HG03064 (cell line): ENCODE measurements at regions not wholly inside any gene's neighbourhood (a gene's known extent, or its start where the extent isn't known, plus 50 kb on each side); places are given as distances from the start of the nearest gene placed in this dataset.

ENCODE experiments used
- ATAC-seq: cut with Tn5 transposase; IDR thresholded peaks from one replicate; pipeline ENCODE4 v1.9.1; 2021; ENCODE audit warnings: low read depth; ENCODE audit not compliant: unreplicated experiment

DNA sequence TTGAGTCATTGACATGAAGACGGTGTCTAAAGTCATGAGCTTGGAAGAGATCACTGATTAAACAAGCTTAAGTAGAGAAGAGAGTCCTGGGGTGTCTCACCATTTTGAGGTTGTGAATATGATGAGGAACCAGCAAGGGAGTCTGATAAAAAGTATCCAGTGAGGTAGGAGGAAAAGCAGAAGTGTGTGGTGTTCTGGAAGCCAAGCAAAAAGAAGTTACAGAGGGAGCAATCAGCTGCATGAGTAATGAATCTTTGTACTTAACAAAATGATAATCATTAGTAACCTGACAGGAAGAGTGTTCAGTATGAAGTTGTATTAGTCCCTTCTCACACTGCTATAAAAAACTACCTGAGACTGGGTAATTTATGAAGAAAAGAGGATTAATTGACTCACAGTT lies 131.3 kb downstream of the C11orf87 start:
- ATAC-seq = no peak

DNA sequence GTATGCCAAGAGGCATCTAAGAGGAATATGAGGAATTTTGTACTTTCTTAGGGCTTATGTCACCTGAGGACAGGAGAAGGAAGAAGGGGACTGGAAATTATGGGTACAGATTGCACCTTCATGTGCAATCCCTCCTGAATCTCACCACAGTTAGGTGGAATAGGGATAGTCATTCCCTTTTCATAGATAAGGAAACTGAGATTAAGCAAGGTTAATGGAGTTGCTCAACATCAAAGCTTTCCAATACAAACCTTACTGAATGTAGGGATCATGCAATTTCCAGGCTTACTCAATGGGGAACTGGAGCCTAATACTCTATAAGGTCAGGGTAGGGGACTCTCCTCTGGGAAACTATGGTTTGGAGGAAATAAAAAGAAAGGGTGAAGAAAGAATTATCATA lies 133.0 kb downstream of the C11orf87 start:
- ATAC-seq = no peak

DNA sequence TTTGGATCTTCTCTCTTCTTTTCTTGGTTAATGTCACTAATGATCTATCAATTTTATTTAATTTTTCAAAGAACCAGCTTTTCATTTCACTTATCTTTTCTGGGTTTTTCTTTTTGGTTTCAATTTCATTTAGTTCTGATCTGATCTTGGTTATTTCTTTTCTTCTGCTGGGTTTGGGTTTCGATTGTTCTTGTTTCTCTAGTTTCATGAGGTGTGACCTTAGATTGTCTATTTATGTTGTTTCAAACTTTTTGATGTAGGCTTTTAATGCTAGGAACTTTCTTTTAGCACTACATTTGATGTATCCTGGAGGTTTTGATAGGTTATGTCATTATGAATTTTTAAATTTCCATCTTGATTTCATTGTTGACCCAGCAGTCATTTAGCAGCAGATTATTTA lies 142.3 kb downstream of the C11orf87 start:
- ATAC-seq = no peak

DNA sequence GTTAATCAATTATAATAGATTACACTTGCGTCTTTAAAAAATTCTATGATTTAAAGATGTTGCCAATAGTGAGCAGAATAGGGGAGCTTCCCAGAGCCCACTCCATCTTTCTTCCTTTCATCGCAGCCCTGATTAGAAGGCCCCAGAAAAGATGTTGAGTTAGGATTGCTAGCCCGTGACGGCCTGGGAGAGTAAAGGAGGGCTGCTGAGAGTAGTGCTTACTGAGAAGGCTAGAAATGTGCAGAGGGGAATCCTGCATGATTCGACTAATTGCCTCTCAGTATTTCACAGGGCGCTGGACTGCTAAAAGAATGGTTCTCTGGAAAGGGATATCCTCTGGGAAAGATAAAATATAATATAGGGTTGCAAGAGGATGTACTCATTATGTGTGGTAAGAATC lies 160.5 kb downstream of the C11orf87 start:
- ATAC-seq = no peak

DNA sequence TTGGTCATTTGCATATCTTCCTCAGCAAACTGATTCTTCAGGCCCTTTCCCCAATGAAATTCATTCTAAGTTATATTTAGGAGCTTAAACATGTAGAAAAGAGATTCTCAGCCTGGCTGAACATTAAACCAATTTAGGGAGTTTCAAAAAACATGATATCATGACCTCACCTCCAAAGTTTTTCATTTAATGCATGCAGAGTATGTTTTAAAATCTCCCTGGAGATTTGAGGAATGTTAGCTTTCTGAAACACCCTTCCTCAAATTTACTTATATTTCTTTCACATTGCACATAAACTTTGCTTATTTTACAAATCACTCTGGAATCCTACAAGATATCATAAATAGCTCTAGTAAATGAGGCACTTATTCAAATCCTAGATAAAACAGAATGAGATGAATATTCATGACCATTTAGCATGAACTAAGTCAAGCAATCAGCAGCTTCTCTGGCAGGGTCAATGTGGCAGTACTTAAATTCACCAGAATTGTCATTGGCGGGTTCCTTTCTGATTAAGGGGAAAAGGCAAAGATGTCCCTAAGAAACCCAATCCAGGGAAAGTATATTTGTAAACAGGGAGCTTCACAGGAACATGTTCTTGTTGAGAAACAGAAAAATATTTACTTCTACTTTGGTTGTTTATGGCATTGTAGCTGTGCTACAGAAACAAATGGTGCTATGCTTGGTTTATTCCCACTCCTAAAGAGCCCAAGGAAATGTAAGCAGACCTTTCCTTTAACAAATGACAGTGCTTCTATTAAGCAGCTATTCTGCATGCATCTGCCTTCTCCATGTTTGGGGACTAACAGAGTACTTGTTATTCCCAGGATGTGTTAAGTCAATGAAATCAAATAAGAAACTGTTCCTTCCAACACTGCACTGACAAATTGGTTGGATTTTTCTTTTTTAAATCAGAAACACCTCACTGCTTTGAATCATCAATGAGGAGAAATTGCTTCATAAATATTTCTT lies 162.3 kb downstream of the C11orf87 start:
- ATAC-seq = no peak

DNA sequence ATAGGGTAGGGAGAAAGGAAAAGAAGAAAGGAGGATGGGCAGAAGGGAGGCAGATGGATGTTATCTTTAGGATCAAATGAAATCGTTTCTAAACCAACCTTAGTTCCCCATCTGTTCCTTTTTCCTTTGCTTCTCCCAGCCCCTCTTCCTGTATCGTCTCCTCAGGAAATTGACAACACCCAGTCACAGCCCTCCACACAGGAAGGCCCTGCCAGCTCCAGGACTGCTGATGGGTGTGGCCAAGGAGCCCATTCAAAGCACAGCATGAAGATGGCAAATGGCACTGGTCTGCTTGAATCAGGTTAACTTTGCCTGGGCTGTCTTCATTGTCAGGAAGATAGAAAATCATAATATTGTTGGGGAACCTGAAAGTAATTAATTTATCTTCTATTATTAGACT lies 164.8 kb downstream of the C11orf87 start:
- ATAC-seq = no peak

DNA sequence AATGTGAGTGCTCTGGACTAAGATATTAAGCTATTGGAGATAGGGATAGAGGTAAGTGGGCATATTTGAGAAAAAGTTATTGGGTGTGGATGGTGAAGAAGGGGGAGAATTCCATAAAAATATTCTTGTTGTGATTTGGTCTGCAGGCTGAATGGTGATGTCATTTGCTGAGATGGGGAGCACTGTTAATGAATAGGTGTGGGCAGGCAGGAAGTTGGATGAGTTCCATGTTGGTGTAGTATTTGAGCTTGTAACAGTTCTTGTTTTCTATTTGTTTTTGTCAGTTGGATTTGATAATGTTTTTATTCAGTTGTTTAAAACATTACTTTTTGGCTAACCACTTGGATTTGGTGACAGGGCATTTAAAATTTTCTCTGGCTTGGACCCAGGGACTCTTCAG lies 168.8 kb downstream of the C11orf87 start:
- no peak for ATAC-seq

DNA sequence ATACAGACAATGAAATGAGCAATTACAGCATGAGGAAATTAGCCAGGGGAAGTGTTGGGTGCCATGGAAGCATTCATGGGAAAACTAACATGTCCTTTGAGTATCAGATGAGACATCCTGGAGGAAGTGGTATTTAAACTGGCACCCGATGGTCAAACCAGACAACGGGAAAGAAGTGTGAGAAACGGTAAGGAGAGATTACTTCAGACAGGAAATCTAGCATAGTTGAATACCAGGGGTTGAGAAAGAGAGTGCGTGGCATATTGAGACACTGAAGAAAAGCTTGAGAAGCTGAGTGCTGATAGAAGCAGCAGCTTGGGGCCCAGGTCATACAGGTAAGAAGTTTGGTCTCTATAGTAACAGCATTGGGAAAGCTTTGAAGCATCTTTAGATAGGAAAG lies 175.3 kb downstream of the C11orf87 start:
- no peak for ATAC-seq

DNA sequence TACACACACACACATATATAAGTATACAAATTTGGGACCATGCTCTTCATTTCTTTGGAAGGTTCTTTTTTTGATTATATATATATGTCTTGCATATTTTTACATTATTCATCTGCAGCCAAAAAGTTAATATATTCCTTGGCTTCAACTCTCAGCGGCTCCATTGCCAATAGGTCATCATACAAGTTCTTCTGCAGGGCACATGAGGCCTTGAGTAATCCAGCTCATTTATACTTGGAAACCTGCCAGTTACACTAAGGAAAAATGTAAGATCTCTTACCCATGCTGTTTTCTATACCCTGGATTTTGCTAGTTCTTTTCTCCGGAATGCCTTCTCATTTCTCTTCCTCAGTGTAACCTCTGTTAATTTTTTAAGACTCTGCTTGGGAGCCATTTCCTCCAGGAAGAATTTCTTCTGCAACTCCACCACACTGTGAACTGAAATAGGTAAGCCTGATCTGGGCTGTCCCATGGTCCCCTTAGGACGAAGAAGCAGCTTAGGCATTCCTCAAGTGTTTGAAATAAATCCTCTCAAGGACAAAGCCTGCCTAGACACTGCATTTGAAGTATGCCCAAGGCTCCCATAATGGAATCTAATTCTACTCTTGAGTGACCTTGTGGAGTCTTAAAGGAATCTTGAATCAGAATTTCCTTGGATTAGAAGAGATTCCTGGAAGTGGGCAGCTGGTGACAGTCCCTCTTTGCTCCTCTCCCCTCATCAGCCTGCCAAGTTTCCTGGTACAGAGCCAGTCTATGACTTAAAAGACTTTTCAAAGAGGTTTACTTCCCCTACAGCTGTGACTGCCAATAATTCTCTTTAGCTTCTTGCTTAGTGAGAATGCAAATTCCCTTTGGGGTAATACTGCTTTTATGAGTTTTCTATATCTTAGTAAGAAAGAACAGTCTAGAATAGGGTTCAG lies 182.8 kb downstream of the C11orf87 start:
- no peak for ATAC-seq

DNA sequence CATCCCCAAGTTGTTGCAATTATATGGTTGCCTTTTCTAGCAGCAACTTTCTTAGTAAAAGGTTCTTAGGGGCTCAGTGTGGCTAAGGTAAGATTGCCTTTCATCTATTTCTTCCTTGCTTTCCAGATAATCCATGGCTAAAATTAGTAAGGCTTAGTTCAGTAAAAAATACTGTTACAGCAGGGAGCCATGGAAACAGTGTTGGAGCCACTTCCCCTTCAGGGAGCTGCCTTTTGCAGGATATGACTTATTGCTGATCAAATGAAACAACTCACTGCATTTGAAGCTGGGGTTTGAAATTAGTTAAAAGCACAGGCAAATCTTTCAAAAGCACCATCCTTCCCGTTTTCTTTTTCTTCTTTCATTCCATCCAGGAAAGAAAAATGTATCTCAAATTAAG lies 184.3 kb downstream of the C11orf87 start:
- no peak for ATAC-seq

DNA sequence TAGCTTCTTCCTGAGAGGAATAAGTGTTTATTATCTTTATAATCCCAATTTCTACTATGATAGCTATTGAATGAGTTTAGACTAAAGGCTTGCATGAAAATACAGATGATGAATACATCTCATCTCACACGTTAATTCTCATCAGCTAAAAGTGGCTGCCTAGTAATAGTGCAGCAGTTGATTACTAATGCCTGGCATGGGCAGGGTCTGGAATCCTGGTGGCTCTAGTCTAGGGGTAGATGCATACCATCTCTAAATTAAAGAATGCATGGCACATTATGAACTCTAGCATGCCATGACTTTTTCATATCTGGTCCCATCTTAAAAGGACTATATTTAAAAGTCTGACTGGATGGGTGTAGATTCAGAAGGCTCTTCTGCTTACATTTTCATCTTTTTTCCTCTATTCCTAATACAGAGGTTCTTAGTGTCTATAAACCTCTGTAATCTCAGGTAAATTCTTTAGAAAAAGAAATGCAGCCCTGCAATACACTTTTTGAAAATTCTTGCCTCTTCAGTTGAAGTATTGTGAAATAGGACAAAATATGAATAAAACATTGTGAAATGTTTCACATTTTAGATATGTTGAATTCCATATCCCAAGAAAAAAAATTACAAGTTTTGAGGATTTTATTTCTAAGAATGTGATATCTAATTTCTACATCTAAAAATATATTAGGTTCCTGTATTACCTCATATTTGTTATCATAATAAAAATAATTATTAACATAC lies 187.6 kb downstream of the C11orf87 start:
- no peak for ATAC-seq

DNA sequence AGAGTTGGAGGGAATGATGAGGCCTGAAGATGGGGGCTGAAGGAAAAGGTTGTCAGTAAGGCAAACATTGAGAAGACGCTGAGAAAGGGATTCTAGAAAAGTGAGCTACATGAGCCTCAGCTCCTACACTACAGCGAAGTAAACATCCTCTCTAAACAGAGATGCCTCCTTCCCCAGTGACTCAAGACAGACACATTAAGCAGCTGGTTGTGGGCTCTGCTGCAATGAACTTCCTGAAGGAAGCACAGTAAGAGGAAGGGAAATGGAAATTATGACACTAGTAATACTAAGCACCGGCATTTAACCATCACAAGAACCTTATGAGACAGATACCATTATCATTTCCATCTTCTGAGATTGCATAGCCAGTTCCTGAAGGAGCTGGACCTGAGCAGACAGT lies 190.5 kb downstream of the C11orf87 start:
- no peak for ATAC-seq

DNA sequence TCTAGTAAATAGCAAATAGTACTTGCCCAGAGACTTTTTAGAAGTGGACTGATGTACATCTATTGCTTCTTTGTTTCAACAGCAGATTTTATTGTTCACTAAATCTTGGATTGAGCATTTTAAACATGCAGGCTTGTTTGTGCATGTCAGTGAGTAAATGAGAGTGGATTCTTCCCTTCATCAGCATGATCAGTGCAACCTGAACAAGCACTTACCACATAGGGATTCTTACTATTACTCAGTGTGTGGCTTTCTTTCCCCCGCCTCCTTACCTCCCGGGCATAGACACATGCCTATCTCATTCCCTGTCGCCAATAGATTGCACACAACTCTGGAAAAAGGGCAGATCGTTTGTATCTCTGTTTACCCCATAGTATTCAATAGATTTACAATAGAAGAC lies 197.5 kb downstream of the C11orf87 start:
- no peak for ATAC-seq

DNA sequence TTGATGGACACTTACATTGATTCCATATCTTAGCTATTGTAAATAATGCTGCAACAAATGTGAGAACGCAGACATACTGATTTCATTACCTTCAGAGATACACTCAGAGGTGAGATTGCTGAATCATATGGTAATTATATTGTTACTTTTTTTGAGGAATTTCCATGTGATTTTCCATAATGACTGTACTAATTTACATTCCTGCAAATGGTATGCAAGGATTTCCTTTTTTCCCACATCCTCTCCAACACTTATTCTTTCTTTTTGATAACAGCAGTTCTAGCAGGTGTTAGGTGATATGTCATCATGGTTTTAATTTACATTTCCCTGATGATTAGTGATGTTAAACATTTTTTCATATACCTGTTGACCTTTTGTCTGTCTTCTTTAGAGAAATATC lies 207.7 kb downstream of the C11orf87 start:
- ATAC-seq = no peak

DNA sequence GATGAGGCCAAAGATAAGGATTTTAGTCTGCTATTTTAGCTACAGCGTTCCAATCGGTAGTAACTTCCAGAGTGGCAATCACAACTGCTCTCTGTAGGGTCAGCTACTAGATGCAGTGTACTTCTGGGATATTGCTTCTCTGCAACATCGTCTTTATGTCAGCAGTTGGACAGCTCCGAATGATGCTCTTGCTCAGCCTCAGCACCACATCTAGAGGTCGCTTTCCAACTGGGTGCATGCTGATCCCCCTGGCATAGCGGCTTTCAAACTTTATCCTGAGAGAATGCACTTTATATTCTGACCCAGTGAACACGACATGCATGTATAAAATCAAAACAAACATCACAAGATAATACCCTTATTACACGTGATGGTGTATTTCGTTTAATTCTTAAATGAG lies 219.6 kb downstream of the C11orf87 start:
- no peak for ATAC-seq

DNA sequence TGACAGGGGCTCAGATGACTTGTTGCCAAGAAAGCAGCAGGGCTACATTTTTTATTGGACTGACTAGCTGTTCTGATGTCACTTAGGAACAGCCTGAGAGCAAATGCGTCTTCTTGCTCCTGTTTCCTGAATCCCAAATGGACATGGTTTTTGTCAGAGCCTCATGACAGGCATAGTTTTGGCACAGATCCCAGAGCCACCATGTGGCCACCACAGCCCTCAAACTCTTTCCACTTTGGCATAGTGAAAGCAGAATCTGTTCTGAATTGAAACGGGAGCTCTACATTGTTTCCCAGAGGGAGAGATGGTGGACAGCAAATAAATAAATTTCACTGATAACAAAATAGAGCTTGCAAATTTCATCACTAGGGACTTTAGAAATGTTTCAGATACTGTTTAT lies 222.2 kb downstream of the C11orf87 start:
- no peak for ATAC-seq

DNA sequence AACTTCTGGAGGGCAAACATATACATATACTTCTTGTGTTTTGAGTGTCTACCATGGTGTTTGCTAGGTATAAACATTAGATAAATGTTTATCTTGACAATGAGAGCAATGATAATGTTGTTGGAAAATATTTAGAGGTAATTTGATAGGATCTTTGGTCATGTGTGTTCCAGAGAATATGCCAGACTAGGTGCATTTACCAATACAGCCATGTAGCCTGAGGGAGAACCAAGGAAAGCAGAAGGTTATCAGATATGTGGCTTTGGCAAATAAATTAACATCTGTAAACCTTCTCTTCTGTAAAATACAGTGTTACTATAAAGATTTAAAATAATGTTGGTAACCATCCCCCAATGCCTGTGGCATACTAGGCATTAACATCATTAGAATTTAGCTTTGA lies 226.8 kb downstream of the C11orf87 start:
- ATAC-seq = no peak

DNA sequence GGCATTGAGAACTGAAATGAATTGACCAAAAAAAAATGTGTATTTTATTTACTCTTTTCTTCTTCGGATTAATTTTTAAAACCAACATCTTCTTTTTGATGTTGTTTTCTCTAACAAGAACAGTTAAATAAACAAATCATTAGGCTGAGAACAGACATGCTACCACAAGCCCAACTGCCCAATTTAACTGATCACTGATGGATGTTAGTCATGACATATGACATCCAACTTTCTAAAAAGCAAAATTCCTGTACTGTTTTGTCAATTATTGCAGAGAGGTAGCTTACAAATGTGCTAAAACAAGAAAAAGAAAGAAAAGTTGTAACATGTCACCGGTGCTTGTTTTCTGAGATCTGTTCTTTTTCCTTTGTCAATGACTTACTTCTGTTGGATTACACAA lies 232.1 kb downstream of the C11orf87 start:
- ATAC-seq = no peak

DNA sequence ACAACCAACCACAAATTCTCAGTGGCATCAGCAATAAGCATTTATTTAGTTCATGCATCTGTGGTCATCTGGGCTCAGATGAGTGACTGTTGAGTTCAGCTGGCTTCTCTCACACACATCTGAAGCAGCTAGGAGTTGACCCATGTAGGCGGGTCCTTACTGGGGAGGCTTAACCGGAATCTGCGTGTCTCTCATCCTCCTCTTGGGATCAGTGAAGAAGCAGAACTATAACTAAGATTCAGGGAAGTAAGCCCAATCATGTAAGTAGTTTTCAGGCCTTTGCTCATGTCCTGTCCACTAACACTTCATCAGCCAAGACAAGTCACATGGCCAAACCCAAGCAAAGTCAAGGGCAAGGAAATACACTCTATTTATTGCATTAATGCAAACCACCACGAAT lies 236.2 kb downstream of the C11orf87 start:
- no peak for ATAC-seq

DNA sequence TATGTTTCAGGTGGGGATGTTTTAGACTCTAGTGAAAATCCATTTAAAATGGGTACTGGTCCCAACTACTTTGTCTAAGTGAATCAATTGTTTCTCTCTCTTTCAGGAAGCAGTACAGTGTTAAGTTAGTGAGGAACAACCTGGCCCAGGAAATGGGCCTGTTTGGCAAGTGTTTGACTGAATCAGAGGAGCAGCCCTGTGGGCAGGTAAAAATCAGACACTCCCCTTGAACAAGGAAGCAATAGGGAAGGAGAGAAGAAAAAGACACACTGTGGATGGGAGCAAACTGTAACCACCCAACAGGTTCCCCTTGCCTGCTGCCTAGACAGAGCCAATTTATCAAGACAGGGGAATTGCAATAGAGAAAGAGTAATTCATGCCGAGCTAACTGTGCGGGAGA lies 245.7 kb downstream of the C11orf87 start:
- ATAC-seq = no peak
